ENCODE measurements at regions not wholly inside any gene's neighbourhood (a gene's known extent, or its start where the extent isn't known, plus 50 kb on each side); places are given as distances from the start of the nearest gene placed in this dataset.

GRCh38 chr4:24411299-24411698 is 173.1 kb downstream of the DHX15 start:
- CTCF ChIA-PET (ENCODE audit: partially characterized antibody), result interaction anchor here (0.8 to 1.7 kb wide), 6 partner anchors 8 to 1457 kb away, joined by 3 to 7 read pairs (median 3); no protein-coding TSS in a partner anchor
- no peak overlapping the region for H3K14ac ChIP-seq (ENCODE audit: insufficient read length)
- H2BK15ac ChIP-seq (ENCODE audit: low read length), result no peak overlapping the region
- H4K8ac ChIP-seq (ENCODE audit: extremely low read depth, insufficient read depth, low read length), result no peak overlapping the region
- H3K79me1 ChIP-seq (ENCODE audit: low read depth, low read length), result no peaks in the 10 kb centered on the region
- no peak overlapping the region for H4K5ac ChIP-seq (ENCODE audit: insufficient read length, low read depth, low read length)
- H3K36me3 ChIP-seq (ENCODE audit: control insufficient read depth in 2 of 4, insufficient read depth in 4 of 4, low read length in 3 of 4), result no peaks in the 10 kb centered on the region
- H3K4me1 ChIP-seq (replicated peaks in 1 of 4; ENCODE audit: control insufficient read depth in 3 of 4, insufficient read depth in 4 of 4, low read length in 3 of 4), result peaks cover 0 to 3% (median 1%) of the 10 kb centered on the region in 4 experiments; a peak in 4 of 7 replicates
- no peak overlapping the region for H2AFZ ChIP-seq (ENCODE audit: low read length)
- FAIRE-seq (no peak), DNase-seq (ENCODE audit: low read depth in 1 of 2, low spot score in 2 of 2) (no peak)
- H3K79me2 ChIP-seq (ENCODE audit: control insufficient read depth in 1 of 2, insufficient read depth in 2 of 2, low read length in 2 of 2), result no peaks in the 10 kb centered on the region
- POLR2A ChIA-PET (ENCODE audit: partially characterized antibody), result no interaction called here
- no peak overlapping the region for H3K4ac ChIP-seq (replicated peaks; ENCODE audit: insufficient read length, low read depth, low read length)
- H3K9ac ChIP-seq (replicated peaks in 1 of 4; ENCODE audit: extremely low read depth in 1 of 4, low read depth in 3 of 4, low read length in 3 of 4), result no peak overlapping the region
- H2BK120ac ChIP-seq (replicated peaks; ENCODE audit: low read depth, low read length), result no peak overlapping the region
- no peak overlapping the region for H2BK12ac ChIP-seq (ENCODE audit: low read depth, low read length)
- H3K56ac ChIP-seq (replicated peaks; ENCODE audit: insufficient read length, low read depth, low read length), result no peak overlapping the region
- no peak overlapping the region for H3K27ac ChIP-seq (ENCODE audit: low read depth, low read length)
- H3K4me2 ChIP-seq (ENCODE audit: insufficient read depth in 1 of 2, low read depth in 2 of 2, low read length in 2 of 2), result no peak overlapping the region
- 0 out of 4 replicates have a peak, but pooled peaks cover 0 to 3% of the 10 kb centered on the region in 2 experiments for H3K9me3 ChIP-seq (ENCODE audit: insufficient read depth in 2 of 2, low read depth in 1 of 2, low read length in 1 of 2)
- no peak overlapping the region for H4K91ac ChIP-seq (replicated peaks; ENCODE audit: insufficient read length, low read length)
- H3K23me2 ChIP-seq (ENCODE audit: low read depth, low read length), result no peaks in the 10 kb centered on the region
- no peak overlapping the region for H3K4me3 ChIP-seq (ENCODE audit: extremely low read depth in 1 of 4, insufficient read depth in 2 of 4, low read depth in 3 of 4, low read length in 4 of 4)
- no peak overlapping the region for H2BK5ac ChIP-seq (ENCODE audit: low read depth, low read length)
- H2BK20ac ChIP-seq (ENCODE audit: low read length), result no peak overlapping the region
- H3K23ac ChIP-seq (ENCODE audit: insufficient read length), result no peak overlapping the region
- no peak for TF ChIP-seq GTF2F1 (IDR thresholded peaks at IDR 0.05; ENCODE audit: borderline replicate concordance, low read depth, low read length)
- no peak for TF ChIP-seq HDAC6 (IDR thresholded peaks at IDR 0.05; ENCODE audit: low read depth, low read length)
- TF ChIP-seq NANOG (IDR thresholded peaks at IDR 0.05; ENCODE audit: insufficient read depth, low read depth, low read length, poor library complexity, severe bottlenecking), result no peak
- TF ChIP-seq CHD1 (IDR thresholded peaks at IDR 0.05; ENCODE audit: low read depth, low read length), result no peak
- TF ChIP-seq SIN3A (conservative IDR thresholded peaks at IDR 0.05 in 1 of 2, IDR thresholded peaks at IDR 0.05 in 1 of 2; ENCODE audit: low read depth in 1 of 2, low read length in 2 of 2), result no peak
- TF ChIP-seq YY1 (IDR thresholded peaks at IDR 0.05; ENCODE audit: low read depth, low read length), result no peak
- TF ChIP-seq EZH2 (IDR thresholded peaks at IDR 0.05; ENCODE audit: low read depth, low read length, severe bottlenecking), result no peak
- no peak for TF ChIP-seq CEBPB (IDR thresholded peaks at IDR 0.05; ENCODE audit: low read depth, low read length)
- no peak for TF ChIP-seq NRF1 (IDR thresholded peaks at IDR 0.05; ENCODE audit: low read depth, low read length)
- no peak for TF ChIP-seq GABPA (IDR thresholded peaks at IDR 0.05; ENCODE audit: borderline replicate concordance, insufficient read depth, low read length)
- no peak for TF ChIP-seq SAP30 (IDR thresholded peaks at IDR 0.05; ENCODE audit: insufficient read depth, insufficient replicate concordance, low read length)
- TF ChIP-seq ASH2L (IDR thresholded peaks at IDR 0.05; ENCODE audit: low read length), result no peak
- no peaks in the 10 kb centered on the region for H4K20me1 ChIP-seq (replicated peaks in 1 of 2; ENCODE audit: control insufficient read depth in 1 of 2, insufficient read depth in 2 of 2, low read length in 2 of 2)
- peaks cover 0 to 12% (median 3%) of the 10 kb centered on the region in 4 experiments; a peak in 4 of 7 replicates for H3K27me3 ChIP-seq (replicated peaks in 1 of 4; ENCODE audit: control insufficient read depth in 3 of 4, extremely low read depth in 1 of 4, insufficient read depth in 3 of 4, low read length in 3 of 4)
- H2AK5ac ChIP-seq (ENCODE audit: low read depth, low read length), result no peak overlapping the region
- no peak overlapping the region for H3K18ac ChIP-seq (ENCODE audit: extremely low read depth, low read length)
- WGBS, 2 experiments (ENCODE audit: extremely low coverage in 1 of 2, insufficient coverage in 1 of 2, insufficient read length in 1 of 2, insufficient replicate concordance in 2 of 2, low coverage in 1 of 2, low lambda C conversion rate in 2 of 2, missing lambda C conversion rate in 1 of 2), result 88% methylated on average over 2 of the region's 2 CpGs; no CpG with 5 or more reads in 1 of the 2 experiments
